H1 (cell line): ENCODE measurements at regions not wholly inside any gene's neighbourhood (a gene's known extent, or its start where the extent isn't known, plus 50 kb on each side); places are given as distances from the start of the nearest gene placed in this dataset.

Experiments
- CTCF ChIA-PET: fragments of 300-600 bp; sonication (Branson Sonifier 250); formaldehyde crosslinking; loops from one replicate; lab custom pipeline; 2021; ENCODE audit not compliant: partially characterized antibody; lab: Charles Lee
- POLR2A ChIA-PET: fragments of 300-600 bp; sonication (Branson Sonifier 250); formaldehyde crosslinking; loops from one replicate; lab custom pipeline; 2021; ENCODE audit warnings: inconsistent platforms; ENCODE audit not compliant: partially characterized antibody; lab: Charles Lee
- DNase-seq, 2 experiments: peaks; one replicate each; pipeline versions ENCODE4 v3.0.0 to v3.0.0-alpha.2; 2010 to 2022; ENCODE audit warnings: low spot score in 2 of 2, low read depth in 1 of 2, mixed read lengths in 1 of 2
- FAIRE-seq: peaks from 2 replicates; lab custom pipeline; 2011; peaks lifted over from hg19 to GRCh38; lab: Jason Lieb, UNC
- H2AFZ ChIP-seq: 2 replicates; pipeline ENCODE4 v1.8.1; 2012; ENCODE audit warnings: low read length, inconsistent platforms
- H2AK5ac ChIP-seq: 2 replicates; pipeline ENCODE4 v1.6.1; 2013; ENCODE audit warnings: low read depth, low read length
- H2BK120ac ChIP-seq: replicated peaks from 2 replicates; pipeline ENCODE3; 2013; ENCODE audit warnings: low read depth, low read length, inconsistent platforms
- H2BK12ac ChIP-seq: 2 replicates; pipeline ENCODE4 v1.6.1; 2013; ENCODE audit warnings: low read depth, low read length
- H2BK15ac ChIP-seq: 2 replicates; pipeline ENCODE4 v1.6.1; 2013; ENCODE audit warnings: low read length
- H2BK20ac ChIP-seq: 2 replicates; pipeline ENCODE4 v1.6.1; 2013; ENCODE audit warnings: low read length
- H2BK5ac ChIP-seq: 2 replicates; pipeline ENCODE4 v1.6.1; 2013; ENCODE audit warnings: low read depth, low read length
- H3K14ac ChIP-seq: 2 replicates; pipeline ENCODE4 v1.6.1; 2013; ENCODE audit warnings: inconsistent platforms; ENCODE audit not compliant: insufficient read length
- H3K18ac ChIP-seq: 2 replicates; pipeline ENCODE4 v1.6.1; 2013; ENCODE audit warnings: low read length; ENCODE audit errors: extremely low read depth
- H3K23ac ChIP-seq: 2 replicates; pipeline ENCODE4 v1.6.1; 2013; ENCODE audit warnings: inconsistent platforms; ENCODE audit not compliant: insufficient read length
- H3K23me2 ChIP-seq: 2 replicates; pipeline ENCODE4 v1.6.1; 2013; ENCODE audit warnings: low read depth, low read length
- H3K27ac ChIP-seq: 2 replicates; pipeline ENCODE4 v1.6.1; 2011; ENCODE audit warnings: low read depth, low read length, inconsistent platforms
- H3K27me3 ChIP-seq, 4 experiments: replicated peaks in 1 of 4; 1 replicate in 1 of 4; 2 replicates in 3 of 4; pipeline versions ENCODE4 v1.6.1 to v1.8.1; 2011 to 2013; ENCODE audit warnings: low read length in 3 of 4, mild to moderate bottlenecking in 3 of 4, inconsistent platforms in 2 of 4, mixed read lengths in 2 of 4, moderate library complexity in 1 of 4; ENCODE audit not compliant: control insufficient read depth in 3 of 4, insufficient read depth in 3 of 4; ENCODE audit errors: extremely low read depth in 1 of 4
- H3K36me3 ChIP-seq, 4 experiments: 2 replicates each; pipeline versions ENCODE4 v1.6.1 to v1.8.1; 2011 to 2013; ENCODE audit warnings: mild to moderate bottlenecking in 4 of 4, low read length in 3 of 4, moderate library complexity in 2 of 4, control low read depth in 1 of 4, inconsistent platforms in 1 of 4; ENCODE audit not compliant: insufficient read depth in 4 of 4, control insufficient read depth in 2 of 4
- H3K4ac ChIP-seq: replicated peaks from 2 replicates; pipeline ENCODE3; 2013; ENCODE audit warnings: low read length, low read depth, mixed read lengths, inconsistent platforms; ENCODE audit not compliant: insufficient read length
- H3K4me1 ChIP-seq, 4 experiments: replicated peaks in 1 of 4; 1 replicate in 1 of 4; 2 replicates in 3 of 4; pipeline versions ENCODE4 v1.6.1 to v1.8.1; 2011 to 2013; ENCODE audit warnings: low read length in 3 of 4, inconsistent platforms in 2 of 4, mixed read lengths in 1 of 4; ENCODE audit not compliant: insufficient read depth in 4 of 4, control insufficient read depth in 3 of 4
- H3K4me2 ChIP-seq, 2 experiments: 2 replicates each; pipeline versions ENCODE4 v1.6.1 to v1.8.1; 2011 to 2013; ENCODE audit warnings: low read depth in 2 of 2, low read length in 2 of 2, control low read depth in 1 of 2, inconsistent platforms in 1 of 2, mild to moderate bottlenecking in 1 of 2; ENCODE audit not compliant: insufficient read depth in 1 of 2
- H3K4me3 ChIP-seq, 4 experiments: fragments of 200-600, 300-600 bp in 1 of 4; sonication (generic), shearing (Covaris generic), sonication (Bioruptor Twin) in 1 of 4; 2 replicates each; pipeline versions ENCODE4 v1.5.1 to v1.8.1; 2011 to 2016; ENCODE audit warnings: low read length in 4 of 4, low read depth in 3 of 4, control low read depth in 2 of 4, inconsistent platforms in 2 of 4, mild to moderate bottlenecking in 2 of 4, mixed read lengths in 1 of 4, moderate library complexity in 1 of 4; ENCODE audit not compliant: insufficient read depth in 2 of 4; ENCODE audit errors: extremely low read depth in 1 of 4
- H3K56ac ChIP-seq: replicated peaks from 2 replicates; pipeline ENCODE3; 2013; ENCODE audit warnings: low read depth, mild to moderate bottlenecking, mixed read lengths, low read length, inconsistent platforms; ENCODE audit not compliant: insufficient read length
- H3K79me1 ChIP-seq: 2 replicates; pipeline ENCODE4 v1.6.1; 2013; ENCODE audit warnings: low read depth, low read length, control low read depth
- H3K79me2 ChIP-seq, 2 experiments: 2 replicates each; pipeline versions ENCODE4 v1.6.1 to v1.8.1; 2012 to 2013; ENCODE audit warnings: low read length in 2 of 2, mild to moderate bottlenecking in 2 of 2, inconsistent platforms in 1 of 2; ENCODE audit not compliant: insufficient read depth in 2 of 2, control insufficient read depth in 1 of 2
- H3K9ac ChIP-seq, 4 experiments: replicated peaks in 1 of 4; 1 replicate in 1 of 4; 2 replicates in 3 of 4; pipeline versions ENCODE4 v1.6.1 to v1.8.1; 2011 to 2013; ENCODE audit warnings: low read depth in 3 of 4, low read length in 3 of 4, control low read depth in 2 of 4, mild to moderate bottlenecking in 2 of 4, moderate library complexity in 2 of 4, inconsistent platforms in 1 of 4; ENCODE audit errors: extremely low read depth in 1 of 4
- H3K9me3 ChIP-seq, 2 experiments: 2 replicates each; pipeline versions ENCODE4 v1.6.1 to v1.8.1; 2012 to 2013; ENCODE audit warnings: mild to moderate bottlenecking in 2 of 2, moderate library complexity in 2 of 2, control low read depth in 1 of 2, inconsistent platforms in 1 of 2, low read depth in 1 of 2, low read length in 1 of 2, mixed read lengths in 1 of 2; ENCODE audit not compliant: insufficient read depth in 2 of 2
- H4K20me1 ChIP-seq, 2 experiments: replicated peaks in 1 of 2; 2 replicates each; pipeline versions ENCODE3 to v1.8.1; 2011 to 2013; ENCODE audit warnings: inconsistent platforms in 2 of 2, low read length in 2 of 2, mild to moderate bottlenecking in 1 of 2; ENCODE audit not compliant: insufficient read depth in 2 of 2, control insufficient read depth in 1 of 2
- H4K5ac ChIP-seq: 2 replicates; pipeline ENCODE4 v1.6.1; 2013; ENCODE audit warnings: low read length, low read depth, mixed read lengths, inconsistent platforms; ENCODE audit not compliant: insufficient read length
- H4K8ac ChIP-seq: 2 replicates; pipeline ENCODE4 v1.8.0; 2013; ENCODE audit warnings: mild to moderate bottlenecking, moderate library complexity, low read length, inconsistent platforms; ENCODE audit not compliant: insufficient read depth; ENCODE audit errors: extremely low read depth
- H4K91ac ChIP-seq: replicated peaks from 2 replicates; pipeline ENCODE3; 2013; ENCODE audit warnings: low read length, mixed read lengths, inconsistent platforms; ENCODE audit not compliant: insufficient read length
- PHF8 ChIP-seq: fragments of 200-600 bp; sonication (generic); conservative IDR thresholded peaks from 2 replicates; pipeline ENCODE4 v1.7.1; 2012; ENCODE audit warnings: low read depth, mild to moderate bottlenecking, inconsistent platforms, low read length, moderate library complexity
- RXRA ChIP-seq: IDR thresholded peaks from 2 replicates; pipeline ENCODE4 v1.6.1; 2011; ENCODE audit warnings: low read depth, mild to moderate bottlenecking, low read length, moderate library complexity; ENCODE audit not compliant: insufficient read depth
- TEAD4 ChIP-seq: IDR thresholded peaks from 2 replicates; pipeline ENCODE4 v1.6.1; 2012; ENCODE audit warnings: low read depth, low read length, inconsistent platforms, mixed read lengths
- WGBS, 2 experiments: shearing (Covaris generic) in 1 of 2; methylation state at CpG; one replicate each; pipeline versions ENCODE4 v1.1.6 to v1.1.7; 2013 to 2015; ENCODE audit warnings: low lambda C conversion rate in 2 of 2, mixed read lengths in 2 of 2, inconsistent platforms in 1 of 2, low coverage in 1 of 2, missing lambda C conversion rate in 1 of 2; ENCODE audit not compliant: insufficient replicate concordance in 2 of 2, insufficient coverage in 1 of 2, insufficient read length in 1 of 2; ENCODE audit errors: extremely low coverage in 1 of 2, missing lambda C conversion rate in 1 of 2; 5-methylcytosine and 5-hydroxymethylcytosine counted together

- Histone ChIP-seq H2AFZ (no peak overlapping the region), H3K23ac (no peak overlapping the region), H3K79me1 (no peaks in the 10 kb centered on the region), H3K4me3 (no peak overlapping the region), H2BK20ac (no peak overlapping the region), H3K9me3 (no peaks in the 10 kb centered on the region), H3K23me2 (peaks cover 10% of the 10 kb centered on the region), H2BK12ac (no peak overlapping the region), H4K20me1 (no peaks in the 10 kb centered on the region), H3K4me1 (peaks cover 0 to 5% (median 0%) of the 10 kb centered on the region in 4 experiments; a peak in 3 of 7 replicates), H2BK5ac (no peak overlapping the region), H3K27me3 (peaks cover 0 to 10% (median 3%) of the 10 kb centered on the region in 4 experiments; a peak in 3 of 7 replicates), H3K14ac (no peak overlapping the region), H2AK5ac (no peak overlapping the region), H4K91ac (no peak overlapping the region), H3K36me3 (no peaks in the 10 kb centered on the region), H3K79me2 (no peaks in the 10 kb centered on the region), H3K27ac (no peak overlapping the region), H3K4me2 (no peak overlapping the region), H3K56ac (no peak overlapping the region), H2BK120ac (no peak overlapping the region), H3K9ac (no peak overlapping the region), H4K8ac (no peak overlapping the region), H3K18ac (no peak overlapping the region), H2BK15ac (no peak overlapping the region), H3K4ac (no peak overlapping the region), H4K5ac (no peak overlapping the region)
- FAIRE-seq (no peak), DNase-seq (no peak)
- TF ChIP-seq TEAD4 (no peak), PHF8 (no peak), RXRA (no peak)
- WGBS, 2 experiments: 48% methylated on average over 6 of the region's 6 CpGs; no CpG with 5 or more reads in 1 of the 2 experiments
- CTCF ChIA-PET: interaction anchor here (1.2 kb wide), 1 partner anchor 16 kb away, joined by 5 read pairs; no protein-coding TSS in a partner anchor
- POLR2A ChIA-PET: no interaction called here
Observed at GRCh38 chr6:166860392-166860791, 96.0 kb downstream of the RNASET2 start.
